Glutamatergic neuron (in vitro differentiated cells): ENCODE measurements at regions not wholly inside any gene's neighbourhood (a gene's known extent, or its start where the extent isn't known, plus 50 kb on each side); places are given as distances from the start of the nearest gene placed in this dataset.

Experiments used
- DNase-seq: peaks from one replicate; pipeline ENCODE4 v3.0.0; 2022
- H3K27ac Mint-ChIP-seq: one replicate; pipeline ENCODE4 v1.8.0; 2020; ENCODE audit warnings: mild to moderate bottlenecking, mixed read lengths, inconsistent platforms; ENCODE audit not compliant: unreplicated experiment
- H3K27me3 Mint-ChIP-seq: one replicate; pipeline ENCODE4 v1.8.0; 2020; ENCODE audit warnings: mild to moderate bottlenecking, moderate library complexity, mixed read lengths, inconsistent platforms; ENCODE audit not compliant: unreplicated experiment
- H3K36me3 Mint-ChIP-seq: one replicate; pipeline ENCODE4 v1.8.0; 2020; ENCODE audit warnings: mild to moderate bottlenecking, mixed read lengths, inconsistent platforms; ENCODE audit not compliant: unreplicated experiment
- H3K4me1 Mint-ChIP-seq: one replicate; pipeline ENCODE4 v1.8.0; 2020; ENCODE audit warnings: mild to moderate bottlenecking, low read depth, mixed read lengths, inconsistent platforms; ENCODE audit not compliant: unreplicated experiment
- H3K4me3 Mint-ChIP-seq: one replicate; pipeline ENCODE4 v1.8.0; 2020; ENCODE audit warnings: mild to moderate bottlenecking, mixed read lengths, inconsistent platforms; ENCODE audit not compliant: unreplicated experiment
- H3K9me3 Mint-ChIP-seq: one replicate; pipeline ENCODE4 v1.8.0; 2020; ENCODE audit warnings: mild to moderate bottlenecking, moderate library complexity, mixed read lengths, inconsistent platforms; ENCODE audit not compliant: unreplicated experiment
- CTCF ChIP-seq: fragments of 200-600 bp; sonication (generic); IDR thresholded peaks from one replicate; pipeline ENCODE4 v1.5.0; 2021; ENCODE audit not compliant: partially characterized antibody, unreplicated experiment

GRCh38 chr1:59243550-59243949, 53.3 kb upstream of the FGGY start:
- Mint-ChIP-seq H3K27me3 (peaks cover 2% of the 10 kb centered on the region), H3K4me1 (no peaks in the 10 kb centered on the region), H3K27ac (no peak overlapping the region), H3K9me3 (peaks cover 4% of the 10 kb centered on the region), H3K36me3 (peaks cover 13% of the 10 kb centered on the region), H3K4me3 (no peak overlapping the region)
- no peak for TF ChIP-seq CTCF
- DNase-seq = no peak

GRCh38 chr1:59243978-59244377, 52.9 kb upstream of the FGGY start:
- peaks cover 4% of the 10 kb centered on the region for H3K9me3 Mint-ChIP-seq
- peaks cover 13% of the 10 kb centered on the region for H3K36me3 Mint-ChIP-seq
- H3K4me1 Mint-ChIP-seq = no peaks in the 10 kb centered on the region
- no peak for TF ChIP-seq CTCF
- DNase-seq = no peak
- peaks cover 2% of the 10 kb centered on the region for H3K27me3 Mint-ChIP-seq
- H3K4me3 Mint-ChIP-seq = no peak overlapping the region
- H3K27ac Mint-ChIP-seq = no peak overlapping the region

- H3K4me1 Mint-ChIP-seq = no peaks in the 10 kb centered on the region
- peaks cover 4% of the 10 kb centered on the region for H3K9me3 Mint-ChIP-seq
- peaks cover 2% of the 10 kb centered on the region for H3K27me3 Mint-ChIP-seq
- TF ChIP-seq CTCF = no peak
- peaks cover 13% of the 10 kb centered on the region for H3K36me3 Mint-ChIP-seq
- H3K4me3 Mint-ChIP-seq = no peak overlapping the region
- H3K27ac Mint-ChIP-seq = no peak overlapping the region
- no peak for DNase-seq
Measured at GRCh38 chr1:59244891-59245290, 52.0 kb upstream of the FGGY start.
